ENCODE measurements at regions not wholly inside any gene's neighbourhood (a gene's known extent, or its start where the extent isn't known, plus 50 kb on each side); places are given as distances from the start of the nearest gene placed in this dataset.

DNA sequence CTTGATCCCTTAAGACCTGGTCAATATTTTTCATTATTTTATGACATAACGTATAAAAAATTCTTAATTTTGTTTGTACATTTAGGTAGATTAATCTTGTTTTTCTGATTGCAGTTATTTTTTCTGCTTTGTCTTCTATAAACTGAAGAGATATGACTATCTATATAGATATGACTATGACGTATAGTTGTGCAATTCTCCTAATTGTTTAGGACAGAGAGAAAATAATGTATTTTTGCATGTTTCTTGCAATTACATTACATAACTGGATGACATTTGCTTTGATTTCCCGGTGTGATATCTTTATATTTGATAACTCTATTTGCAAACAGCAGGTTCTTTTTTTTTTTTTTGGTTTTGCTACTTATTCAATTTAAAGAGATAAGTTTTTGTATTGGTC is 310.2 kb upstream of the REG3G start:
- Histone ChIP-seq H3K36me3 (ENCODE audit: control insufficient read depth in 2 of 3, insufficient read depth in 3 of 3, low read length in 3 of 3) (no peaks in the 10 kb centered on the region), H3K27ac (ENCODE audit: low read depth in 2 of 2, low read length in 2 of 2) (no peak overlapping the region), H3K9ac (ENCODE audit: low read length in 3 of 3) (no peak overlapping the region), H3K4me3 (ENCODE audit: low read length in 3 of 3) (no peak overlapping the region), H3K9me3 (ENCODE audit: control insufficient read depth in 2 of 3, insufficient read depth in 1 of 3, low read length in 3 of 3) (no peaks in the 10 kb centered on the region), H3K27me3 (ENCODE audit: control insufficient read depth, insufficient read depth, low read length) (no peaks in the 10 kb centered on the region), H3K4me1 (ENCODE audit: control insufficient read depth in 2 of 3, insufficient read depth in 2 of 3, low read depth in 1 of 3, low read length in 3 of 3) (no peaks in the 10 kb centered on the region)
- intact Hi-C loops (cut with DNase I): no loop called here
- FAIRE-seq (no peak), DNase-seq (no peak)
- TF ChIP-seq, protein P1, sequence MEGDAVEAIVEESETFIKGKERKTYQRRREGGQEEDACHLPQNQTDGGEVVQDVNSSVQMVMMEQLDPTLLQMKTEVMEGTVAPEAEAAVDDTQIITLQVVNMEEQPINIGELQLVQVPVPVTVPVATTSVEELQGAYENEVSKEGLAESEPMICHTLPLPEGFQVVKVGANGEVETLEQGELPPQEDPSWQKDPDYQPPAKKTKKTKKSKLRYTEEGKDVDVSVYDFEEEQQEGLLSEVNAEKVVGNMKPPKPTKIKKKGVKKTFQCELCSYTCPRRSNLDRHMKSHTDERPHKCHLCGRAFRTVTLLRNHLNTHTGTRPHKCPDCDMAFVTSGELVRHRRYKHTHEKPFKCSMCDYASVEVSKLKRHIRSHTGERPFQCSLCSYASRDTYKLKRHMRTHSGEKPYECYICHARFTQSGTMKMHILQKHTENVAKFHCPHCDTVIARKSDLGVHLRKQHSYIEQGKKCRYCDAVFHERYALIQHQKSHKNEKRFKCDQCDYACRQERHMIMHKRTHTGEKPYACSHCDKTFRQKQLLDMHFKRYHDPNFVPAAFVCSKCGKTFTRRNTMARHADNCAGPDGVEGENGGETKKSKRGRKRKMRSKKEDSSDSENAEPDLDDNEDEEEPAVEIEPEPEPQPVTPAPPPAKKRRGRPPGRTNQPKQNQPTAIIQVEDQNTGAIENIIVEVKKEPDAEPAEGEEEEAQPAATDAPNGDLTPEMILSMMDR (IDR thresholded peaks at IDR 0.05; ENCODE audit: borderline replicate concordance, extremely low read depth, insufficient read depth): no peak

GRCh38 chr2:78718024-78718423 is 307.5 kb upstream of the REG3G start:
- no peaks in the 10 kb centered on the region for H3K9me3 ChIP-seq (ENCODE audit: control insufficient read depth in 2 of 3, insufficient read depth in 1 of 3, low read length in 3 of 3)
- H3K36me3 ChIP-seq (ENCODE audit: control insufficient read depth in 2 of 3, insufficient read depth in 3 of 3, low read length in 3 of 3): no peaks in the 10 kb centered on the region
- no peak overlapping the region for H3K4me3 ChIP-seq (ENCODE audit: low read length in 3 of 3)
- H3K27ac ChIP-seq (ENCODE audit: low read depth in 2 of 2, low read length in 2 of 2): no peak overlapping the region
- TF ChIP-seq, protein P1 (IDR thresholded peaks at IDR 0.05; ENCODE audit: borderline replicate concordance, extremely low read depth, insufficient read depth): no peak
- no peak for DNase-seq
- no peaks in the 10 kb centered on the region for H3K27me3 ChIP-seq (ENCODE audit: control insufficient read depth, insufficient read depth, low read length)
- H3K4me1 ChIP-seq (ENCODE audit: control insufficient read depth in 2 of 3, insufficient read depth in 2 of 3, low read depth in 1 of 3, low read length in 3 of 3): no peaks in the 10 kb centered on the region
- no peak for FAIRE-seq
- intact Hi-C loops (cut with DNase I): no loop called here
- no peak overlapping the region for H3K9ac ChIP-seq (ENCODE audit: low read length in 3 of 3)

DNA sequence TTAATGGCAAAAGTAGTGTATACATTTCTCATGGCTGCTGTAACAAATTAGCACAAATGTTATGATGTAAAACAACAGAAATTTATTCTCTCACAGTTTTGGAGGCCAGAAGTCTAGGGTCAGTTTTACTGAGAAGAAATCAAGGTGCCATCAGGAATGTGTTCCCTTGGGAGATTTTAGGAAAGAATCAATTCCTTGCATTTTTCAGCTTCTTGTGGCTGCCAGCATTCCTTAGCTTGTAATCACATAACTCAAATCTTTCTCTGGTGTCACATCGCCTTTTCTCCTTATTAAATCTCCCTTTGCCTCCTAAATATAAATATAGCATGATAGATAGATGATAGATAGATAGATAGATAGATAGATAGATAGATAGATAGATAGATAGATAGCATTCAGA is 307.0 kb upstream of the REG3G start:
- no peak overlapping the region for H3K9ac ChIP-seq (ENCODE audit: low read length in 3 of 3)
- H3K27me3 ChIP-seq (ENCODE audit: control insufficient read depth, insufficient read depth, low read length): no peaks in the 10 kb centered on the region
- TF ChIP-seq, protein P1 (IDR thresholded peaks at IDR 0.05; ENCODE audit: borderline replicate concordance, extremely low read depth, insufficient read depth): no peak
- H3K9me3 ChIP-seq (ENCODE audit: control insufficient read depth in 2 of 3, insufficient read depth in 1 of 3, low read length in 3 of 3): no peaks in the 10 kb centered on the region
- no peak for FAIRE-seq
- no peak overlapping the region for H3K27ac ChIP-seq (ENCODE audit: low read depth in 2 of 2, low read length in 2 of 2)
- no peak for DNase-seq
- intact Hi-C loops (cut with DNase I): no loop called here
- H3K4me3 ChIP-seq (ENCODE audit: low read length in 3 of 3): no peak overlapping the region
- no peaks in the 10 kb centered on the region for H3K36me3 ChIP-seq (ENCODE audit: control insufficient read depth in 2 of 3, insufficient read depth in 3 of 3, low read length in 3 of 3)
- H3K4me1 ChIP-seq (ENCODE audit: control insufficient read depth in 2 of 3, insufficient read depth in 2 of 3, low read depth in 1 of 3, low read length in 3 of 3): no peaks in the 10 kb centered on the region

DNA sequence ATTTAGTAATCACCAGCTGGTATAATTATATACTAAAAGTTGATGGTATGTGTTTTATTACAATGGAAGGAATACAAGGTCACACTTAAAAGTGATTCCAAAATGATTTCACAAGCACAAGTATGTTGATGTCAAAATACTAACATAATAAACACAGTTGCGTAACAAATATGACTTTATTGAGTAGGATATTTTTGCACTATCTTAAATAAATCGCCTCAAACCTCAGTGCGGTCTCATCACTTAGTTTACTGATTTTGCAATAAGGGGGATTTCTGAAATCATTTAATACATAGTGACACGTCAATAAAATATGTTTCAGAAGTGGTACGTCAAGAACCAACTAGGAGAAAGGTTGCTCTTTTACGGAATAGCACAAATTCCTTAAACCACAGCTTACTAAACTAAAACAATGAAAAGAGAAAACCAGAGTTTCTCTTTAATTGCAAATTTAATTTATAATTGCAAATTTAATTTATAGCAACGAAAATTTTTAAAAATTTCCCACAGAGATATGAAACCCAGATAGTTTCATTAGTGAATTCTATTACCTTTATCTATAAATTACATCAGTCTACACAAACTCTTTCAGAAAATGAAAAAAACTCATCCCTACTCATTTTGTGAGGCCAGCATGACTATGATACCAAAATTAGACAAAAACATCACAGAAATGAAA is 304.0 kb upstream of the REG3G start:
- intact Hi-C loops (cut with DNase I): no loop called here
- FAIRE-seq: no peak
- TF ChIP-seq, protein P1 (IDR thresholded peaks at IDR 0.05; ENCODE audit: borderline replicate concordance, extremely low read depth, insufficient read depth): no peak
- no peak overlapping the region for H3K27ac ChIP-seq (ENCODE audit: low read depth in 2 of 2, low read length in 2 of 2)
- H3K36me3 ChIP-seq (ENCODE audit: control insufficient read depth in 2 of 3, insufficient read depth in 3 of 3, low read length in 3 of 3): no peaks in the 10 kb centered on the region
- H3K4me3 ChIP-seq (ENCODE audit: low read length in 3 of 3): no peak overlapping the region
- no peaks in the 10 kb centered on the region for H3K9me3 ChIP-seq (ENCODE audit: control insufficient read depth in 2 of 3, insufficient read depth in 1 of 3, low read length in 3 of 3)
- no peak overlapping the region for H3K9ac ChIP-seq (ENCODE audit: low read length in 3 of 3)
- H3K4me1 ChIP-seq (ENCODE audit: control insufficient read depth in 2 of 3, insufficient read depth in 2 of 3, low read depth in 1 of 3, low read length in 3 of 3): no peaks in the 10 kb centered on the region
- H3K27me3 ChIP-seq (ENCODE audit: control insufficient read depth, insufficient read depth, low read length): no peaks in the 10 kb centered on the region
- no peak for DNase-seq

Measured in kidney (tissue), 13 donors.